HG03108 (cell line): ENCODE measurements at regions not wholly inside any gene's neighbourhood (a gene's known extent, or its start where the extent isn't known, plus 50 kb on each side); places are given as distances from the start of the nearest gene placed in this dataset.

ENCODE experiments used
- ATAC-seq: cut with Tn5 transposase; IDR thresholded peaks from one replicate; pipeline ENCODE4 v1.9.1; 2021; ENCODE audit warnings: moderate library complexity; ENCODE audit not compliant: unreplicated experiment

DNA sequence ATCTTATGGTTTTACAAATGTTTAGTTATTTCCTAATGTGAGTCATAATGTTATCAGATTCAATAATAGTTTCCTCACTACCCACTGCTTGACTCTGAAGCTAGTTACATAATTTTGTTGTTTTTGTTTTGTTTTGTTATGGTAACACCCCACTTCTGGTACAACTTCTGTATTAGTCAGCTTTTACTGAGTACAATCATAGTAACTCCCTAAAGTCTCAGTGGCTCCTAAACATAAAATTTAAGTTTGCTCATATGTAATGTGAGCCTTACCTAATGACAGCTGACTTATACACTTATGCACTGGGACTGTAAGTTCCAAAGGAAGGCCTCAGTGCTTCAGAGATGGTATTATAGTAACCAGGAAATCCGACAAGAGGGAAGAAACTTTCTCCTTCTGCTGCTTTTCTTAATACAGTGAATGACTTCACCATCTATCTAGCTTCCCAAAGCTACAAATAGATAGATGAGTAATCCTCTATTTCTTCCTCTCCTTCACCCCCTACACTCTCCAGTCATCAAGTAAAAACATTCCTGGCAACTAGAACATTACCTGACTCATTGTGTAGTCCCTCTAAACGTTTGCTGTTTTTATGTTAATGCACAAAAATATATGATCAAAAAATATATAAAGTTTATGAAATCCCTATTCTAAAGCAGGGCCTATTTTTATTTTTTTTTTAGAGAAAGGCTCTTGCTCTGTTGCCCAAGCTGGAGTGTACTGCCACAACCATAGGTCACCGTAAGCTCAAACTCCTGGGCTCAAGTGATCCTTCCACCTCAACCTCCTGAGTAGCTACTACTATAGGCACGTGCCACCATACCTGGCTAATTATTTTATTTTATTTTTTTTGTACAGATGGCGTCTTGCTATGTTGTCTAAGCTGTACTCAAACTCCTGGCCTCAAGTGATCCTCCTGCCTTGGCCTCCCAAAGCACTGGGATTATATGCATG lies 563.0 kb downstream of the SOX6 start:
- ATAC-seq: no peak

DNA sequence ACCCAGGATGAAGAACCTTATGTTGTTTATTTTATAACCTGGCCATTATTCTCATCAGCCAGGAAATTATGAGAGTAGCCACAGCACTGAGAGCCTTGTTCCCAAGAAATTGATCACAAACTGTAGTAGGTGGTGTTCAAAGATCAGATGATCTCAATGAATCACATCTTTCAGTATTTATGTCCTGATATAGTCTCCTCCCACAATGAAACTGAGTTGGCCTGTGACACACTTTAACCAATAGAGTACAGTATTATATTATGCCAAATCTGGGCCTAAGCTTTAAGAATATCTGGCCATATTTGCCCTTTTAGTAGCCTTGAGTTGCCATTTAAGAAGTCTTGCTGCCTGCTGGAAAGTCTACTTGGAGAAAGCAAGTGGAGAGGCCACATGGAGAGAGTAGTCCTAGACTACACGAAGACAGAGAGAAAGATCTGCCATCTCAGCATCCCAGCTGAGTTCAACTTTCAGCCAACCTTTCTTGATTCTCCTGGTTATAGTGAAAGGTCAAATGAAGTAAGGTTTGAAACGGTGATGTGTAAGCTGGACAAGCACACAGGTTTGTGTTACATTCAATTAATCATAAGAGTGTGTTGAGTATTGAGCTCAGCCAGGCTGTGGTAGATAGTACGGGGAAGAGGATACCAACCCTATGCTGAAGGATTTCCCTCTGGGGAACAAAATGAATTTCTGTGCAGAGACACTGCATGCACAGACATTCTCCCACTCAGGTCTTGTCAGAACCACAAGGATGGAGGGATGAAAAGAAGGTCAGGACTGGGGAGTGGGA lies 561.8 kb downstream of the SOX6 start:
- ATAC-seq: no peak

DNA sequence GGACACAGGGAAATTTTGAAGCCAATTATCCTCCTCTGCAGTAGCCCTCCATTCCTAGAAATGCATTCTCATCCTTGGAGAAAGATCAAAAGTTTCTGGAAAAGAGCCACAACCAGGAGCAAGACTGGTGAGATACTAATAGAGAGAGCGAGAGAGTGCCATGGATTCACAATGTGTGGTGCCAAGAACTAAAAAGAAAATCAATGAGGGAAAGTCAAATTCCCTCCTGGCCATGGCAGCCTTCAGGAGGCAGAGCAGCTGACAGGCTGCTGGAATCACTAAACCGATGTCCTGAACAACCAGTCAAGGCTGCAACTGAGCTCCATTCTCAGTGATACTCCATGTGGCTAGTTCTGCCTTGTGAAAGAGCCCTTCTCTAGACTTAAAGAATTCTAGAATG lies 561.0 kb downstream of the SOX6 start:
- ATAC-seq: no peak

GRCh38 chr11:15800111-15800800 lies 556.1 kb downstream of the SOX6 start:
- no peak for ATAC-seq

DNA sequence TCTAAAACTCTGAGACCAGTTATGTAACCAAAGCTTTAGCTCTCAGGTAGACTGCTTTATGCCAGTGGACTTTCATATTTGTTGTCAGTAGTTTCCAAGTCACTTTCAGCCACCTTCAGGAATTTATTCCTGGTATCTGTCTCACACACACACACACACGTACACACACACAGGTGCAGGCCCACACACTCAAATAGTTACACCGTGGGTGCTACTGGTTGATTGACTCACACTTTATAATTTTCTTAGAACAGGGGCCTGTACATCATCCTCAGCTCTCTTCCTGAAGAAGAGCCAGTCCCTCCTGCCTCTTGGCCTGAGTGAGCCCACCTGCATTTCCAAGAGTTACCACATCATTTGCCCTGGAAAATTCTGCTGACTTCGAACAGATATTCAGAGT lies 555.2 kb downstream of the SOX6 start:
- ATAC-seq: no peak

DNA sequence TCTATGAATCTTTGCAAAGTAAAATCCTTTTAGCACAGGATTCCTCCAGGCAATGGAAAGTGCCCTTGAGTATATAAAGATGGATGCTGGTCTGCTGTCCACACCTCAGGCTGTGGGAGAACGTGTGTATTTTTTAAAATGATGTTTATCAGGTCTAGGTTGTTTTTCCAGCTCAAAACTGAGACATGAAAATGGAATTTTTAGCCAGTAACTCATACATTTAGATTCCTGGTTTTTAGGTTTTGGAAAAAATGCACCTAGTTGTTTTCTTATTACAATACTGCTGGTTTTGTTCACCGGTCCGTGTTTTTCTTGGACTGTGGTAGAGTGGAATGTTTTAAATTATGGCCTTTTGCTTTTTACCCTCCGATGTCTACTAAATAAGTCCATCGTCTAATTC lies 554.7 kb downstream of the SOX6 start:
- no peak for ATAC-seq

DNA sequence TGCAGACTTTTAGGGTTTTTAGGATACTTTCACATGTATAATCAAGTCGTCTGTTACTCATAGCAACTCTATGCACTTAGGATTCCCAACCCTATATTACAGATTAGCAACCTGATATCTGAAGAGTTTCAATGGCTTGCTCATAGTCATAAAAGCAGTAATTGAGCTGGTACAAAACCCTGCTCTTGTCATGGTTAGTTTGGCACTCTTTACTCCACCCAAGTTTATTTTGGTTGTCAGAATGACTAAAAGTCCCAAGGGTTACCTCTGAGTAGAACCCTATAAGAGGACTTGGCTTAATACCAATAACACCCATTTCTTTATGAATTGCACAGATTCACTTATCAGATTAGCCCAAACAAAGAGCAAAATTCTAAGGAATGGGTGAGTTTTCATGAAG lies 550.6 kb downstream of the SOX6 start:
- no peak for ATAC-seq

- ATAC-seq: no peak
These were observed 550.1 kb downstream of the SOX6 start for GRCh38 chr11:15806217-15806616.

DNA sequence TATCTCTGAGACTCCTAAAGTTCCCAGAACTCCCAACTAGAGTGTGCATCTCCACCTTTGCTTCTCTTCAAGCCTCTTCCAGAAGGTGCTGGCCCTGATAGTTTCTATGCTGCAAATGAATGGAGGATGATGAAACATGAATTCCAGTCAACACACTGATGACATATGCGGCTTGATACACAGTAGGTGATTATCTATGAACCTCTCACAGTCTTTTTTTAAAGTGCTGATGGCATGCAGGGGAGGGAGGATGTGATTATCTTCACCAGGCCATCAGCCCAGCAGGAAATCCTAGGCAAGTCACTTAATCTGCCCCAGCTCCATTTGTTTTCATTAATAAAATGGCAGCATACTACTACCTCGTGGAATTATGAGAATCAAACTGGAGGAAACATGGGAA lies 548.5 kb downstream of the SOX6 start:
- no peak for ATAC-seq

GRCh38 chr11:15810082-15810481 lies 546.3 kb downstream of the SOX6 start:
- ATAC-seq: no peak

DNA sequence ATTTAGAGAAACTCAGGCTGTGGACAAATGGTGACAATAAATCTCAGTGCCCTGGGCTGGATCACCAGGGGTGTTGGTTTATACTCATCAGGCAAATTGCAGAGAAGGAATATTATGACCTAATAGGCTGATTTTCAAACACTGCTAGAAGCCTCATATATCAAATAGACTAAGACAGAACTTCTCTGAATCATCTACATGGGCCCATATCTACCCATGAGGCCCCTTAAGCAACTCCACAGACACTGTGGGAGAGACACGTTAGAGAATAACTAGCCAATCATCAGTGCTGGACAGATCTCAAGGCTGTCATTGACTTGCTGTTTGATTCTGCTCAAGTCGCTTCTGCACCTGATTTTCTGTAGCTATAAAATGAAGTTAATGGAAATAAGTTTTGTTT lies 545.8 kb downstream of the SOX6 start:
- no peak for ATAC-seq

DNA sequence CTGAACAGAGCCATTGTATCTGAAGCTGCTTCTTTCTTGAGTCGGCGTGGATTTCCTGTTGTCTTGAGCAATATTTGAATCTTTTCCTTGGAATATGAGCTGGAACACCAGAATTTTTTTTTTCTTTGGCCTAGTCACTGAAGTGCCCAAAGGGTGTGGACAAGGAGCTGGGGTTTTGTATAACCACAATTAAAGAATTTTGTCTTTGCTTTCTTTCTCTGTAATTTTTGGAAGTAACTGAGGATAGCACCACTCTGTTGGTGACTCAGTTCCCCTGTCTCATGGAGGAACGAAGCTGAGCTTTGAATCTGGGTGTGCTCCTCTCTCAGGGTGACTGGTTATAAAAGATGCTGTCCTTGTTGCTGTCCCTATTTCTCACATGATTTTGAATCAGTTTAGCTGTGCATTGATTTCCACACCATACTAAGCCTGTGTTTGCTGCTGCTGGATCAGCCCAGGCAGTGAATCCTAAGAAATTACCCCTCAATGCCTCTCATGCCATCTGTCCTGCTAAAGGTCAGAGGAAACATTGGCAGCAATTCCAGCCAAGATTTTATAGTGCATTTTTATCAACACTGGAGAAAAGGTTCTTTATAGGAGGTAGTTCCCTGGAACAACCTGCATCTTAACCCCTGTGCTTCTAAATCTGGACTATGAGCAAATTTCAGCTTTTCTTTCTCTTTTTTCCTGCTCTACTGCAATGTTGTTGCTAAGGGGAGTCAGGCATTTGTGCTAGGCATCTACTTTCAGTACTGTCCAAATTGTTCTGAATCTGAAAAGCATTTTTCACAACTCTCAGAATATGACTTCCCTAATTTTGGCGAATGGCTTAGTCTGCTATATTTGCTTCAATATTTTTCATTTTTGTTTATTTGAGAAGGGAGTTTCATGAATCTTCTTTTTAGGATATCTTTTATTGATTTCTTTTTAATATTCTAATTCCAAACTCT lies 540.8 kb downstream of the SOX6 start:
- no peak for ATAC-seq

GRCh38 chr11:15816260-15816871 lies 540.0 kb downstream of the SOX6 start:
- no peak for ATAC-seq

DNA sequence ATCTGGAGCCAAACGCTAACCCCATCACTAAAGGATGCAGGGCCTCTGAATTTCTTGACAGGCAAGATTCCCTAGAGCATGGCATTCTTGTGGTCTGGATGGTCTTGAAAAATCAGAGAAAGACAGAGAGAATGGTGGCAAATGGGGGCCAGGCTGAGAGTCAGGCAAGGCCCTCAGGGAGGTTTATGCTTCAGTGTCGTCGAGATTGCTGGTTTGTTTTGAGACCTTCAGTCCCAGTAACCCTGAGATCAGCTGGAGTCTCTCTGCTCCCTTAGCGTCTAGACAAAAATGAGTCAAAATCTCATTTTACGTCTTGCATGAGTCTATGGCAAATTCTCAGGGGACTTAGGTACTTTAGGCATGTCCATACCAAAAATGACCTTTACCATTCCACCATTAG lies 539.3 kb downstream of the SOX6 start:
- ATAC-seq: no peak

DNA sequence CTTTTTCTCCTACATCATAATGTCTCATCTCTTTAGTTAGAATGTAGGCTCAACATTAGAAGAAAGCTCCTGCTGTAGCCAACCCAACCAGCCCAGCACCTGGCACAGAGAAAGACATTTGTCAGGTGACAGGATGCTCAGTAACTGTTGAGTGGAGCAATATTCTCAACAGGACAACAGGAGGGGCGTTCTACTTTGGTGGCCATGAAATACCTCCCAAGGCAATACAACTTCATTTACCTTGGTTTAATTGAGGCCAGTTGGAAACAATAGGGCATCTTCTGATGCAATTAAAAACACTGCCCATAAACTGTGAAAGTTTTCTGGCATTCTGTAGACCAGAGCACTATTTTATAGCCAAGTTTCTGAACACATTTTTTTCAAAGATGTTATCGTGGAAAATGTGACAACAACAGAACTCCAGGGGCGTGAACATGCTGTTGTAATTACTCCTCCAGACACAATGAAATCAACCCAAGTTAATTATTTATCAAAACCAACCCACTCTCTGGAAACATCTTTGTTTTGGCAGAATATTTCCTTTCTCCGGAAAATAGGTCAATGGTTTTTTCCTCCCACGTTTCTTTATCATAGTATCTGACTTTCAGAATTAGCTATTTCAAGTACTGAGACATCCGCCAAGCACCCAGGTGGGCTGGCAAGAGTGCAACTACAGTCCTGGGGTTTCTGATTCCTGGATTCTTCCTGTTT lies 538.1 kb downstream of the SOX6 start:
- ATAC-seq: no peak

GRCh38 chr11:15819679-15820286 lies 536.6 kb downstream of the SOX6 start:
- no peak for ATAC-seq

GRCh38 chr11:15821451-15821850 lies 534.9 kb downstream of the SOX6 start:
- ATAC-seq: no peak

DNA sequence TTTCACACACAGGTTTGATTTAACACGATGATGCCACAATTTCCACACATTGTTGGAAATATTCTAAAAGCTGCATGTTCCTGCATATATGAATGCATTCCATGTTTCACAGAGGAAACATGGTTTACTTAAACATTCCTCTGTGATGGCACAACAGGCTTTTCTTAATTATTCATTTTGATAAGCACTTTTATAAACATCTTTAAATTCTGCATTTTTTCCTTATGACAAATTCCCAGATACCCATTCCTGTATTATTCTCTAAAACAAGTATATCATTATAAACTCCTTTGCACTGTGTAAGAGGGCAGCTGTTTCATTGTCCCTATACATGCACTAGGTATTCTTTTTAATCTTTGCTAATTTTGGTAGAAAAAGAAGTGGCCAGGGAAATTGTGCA lies 532.3 kb downstream of the SOX6 start:
- no peak for ATAC-seq
